ENCODE measurements at regions not wholly inside any gene's neighbourhood (a gene's known extent, or its start where the extent isn't known, plus 50 kb on each side); places are given as distances from the start of the nearest gene placed in this dataset.

GRCh38 chr15:89385596-89386331 is 51.1 kb upstream of the POLG start:
- Mint-ChIP-seq H3K9me3 (ENCODE audit: low read depth) (no peaks in the 10 kb centered on the region), H3K27me3 (peaks cover 86% of the 10 kb centered on the region), H3K27ac (no peak overlapping the region), H3K4me3 (ENCODE audit: low read depth) (no peak overlapping the region), H3K36me3 (ENCODE audit: insufficient read depth) (no peaks in the 10 kb centered on the region), H3K4me1 (ENCODE audit: low read depth) (peaks cover 14% of the 10 kb centered on the region)
- TF ChIP-seq, protein P1, sequence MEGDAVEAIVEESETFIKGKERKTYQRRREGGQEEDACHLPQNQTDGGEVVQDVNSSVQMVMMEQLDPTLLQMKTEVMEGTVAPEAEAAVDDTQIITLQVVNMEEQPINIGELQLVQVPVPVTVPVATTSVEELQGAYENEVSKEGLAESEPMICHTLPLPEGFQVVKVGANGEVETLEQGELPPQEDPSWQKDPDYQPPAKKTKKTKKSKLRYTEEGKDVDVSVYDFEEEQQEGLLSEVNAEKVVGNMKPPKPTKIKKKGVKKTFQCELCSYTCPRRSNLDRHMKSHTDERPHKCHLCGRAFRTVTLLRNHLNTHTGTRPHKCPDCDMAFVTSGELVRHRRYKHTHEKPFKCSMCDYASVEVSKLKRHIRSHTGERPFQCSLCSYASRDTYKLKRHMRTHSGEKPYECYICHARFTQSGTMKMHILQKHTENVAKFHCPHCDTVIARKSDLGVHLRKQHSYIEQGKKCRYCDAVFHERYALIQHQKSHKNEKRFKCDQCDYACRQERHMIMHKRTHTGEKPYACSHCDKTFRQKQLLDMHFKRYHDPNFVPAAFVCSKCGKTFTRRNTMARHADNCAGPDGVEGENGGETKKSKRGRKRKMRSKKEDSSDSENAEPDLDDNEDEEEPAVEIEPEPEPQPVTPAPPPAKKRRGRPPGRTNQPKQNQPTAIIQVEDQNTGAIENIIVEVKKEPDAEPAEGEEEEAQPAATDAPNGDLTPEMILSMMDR (IDR thresholded peaks at IDR 0.05; ENCODE audit: unreplicated experiment): no peak
- DNase-seq (ENCODE audit: low spot score, unreplicated experiment): no peak

All from progenitor cell of endocrine pancreas (in vitro differentiated cells).